ENCODE measurements at regions not wholly inside any gene's neighbourhood (a gene's known extent, or its start where the extent isn't known, plus 50 kb on each side); places are given as distances from the start of the nearest gene placed in this dataset.
A peak's percentile ranks its signal among the peaks of the same experiment; 100 is the strongest.

DNA sequence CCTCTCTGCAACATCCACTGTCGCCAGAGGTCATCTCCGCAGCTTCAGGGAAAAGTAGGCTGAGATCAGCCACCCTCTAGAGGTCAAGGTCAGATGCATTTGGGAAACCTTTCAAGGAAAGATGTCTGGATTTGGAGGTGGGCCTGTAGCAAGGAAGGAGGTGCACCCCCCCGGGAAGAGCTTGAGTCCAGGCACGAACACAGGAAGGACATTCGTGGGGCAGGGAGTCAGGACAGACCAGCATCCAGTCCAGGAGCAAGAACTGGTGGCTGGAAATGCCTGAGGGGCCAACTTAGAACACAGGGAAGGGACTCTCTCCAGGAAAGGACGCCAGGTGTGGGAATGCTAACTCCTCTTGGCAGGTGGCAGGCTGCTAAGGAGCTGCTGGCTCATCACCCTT is 614.1 kb upstream of the MGMT start:
- Histone ChIP-seq H3K9me3 (no peaks in the 10 kb centered on the region), H3K27ac (no peak overlapping the region), H3K4me3 (no peak overlapping the region), H3K4me1 (peaks cover 22% of the 10 kb centered on the region), H3K36me3 (no peaks in the 10 kb centered on the region), H3K27me3 (no peaks in the 10 kb centered on the region)
- TF ChIP-seq POLR2A (IDR thresholded peaks at IDR 0.05) (no peak), POLR2AphosphoS5 (IDR thresholded peaks at IDR 0.05; ENCODE audit: insufficient read depth in 1 of 2, low read depth in 1 of 2) (no peak)
- TF ChIP-seq, protein P1, sequence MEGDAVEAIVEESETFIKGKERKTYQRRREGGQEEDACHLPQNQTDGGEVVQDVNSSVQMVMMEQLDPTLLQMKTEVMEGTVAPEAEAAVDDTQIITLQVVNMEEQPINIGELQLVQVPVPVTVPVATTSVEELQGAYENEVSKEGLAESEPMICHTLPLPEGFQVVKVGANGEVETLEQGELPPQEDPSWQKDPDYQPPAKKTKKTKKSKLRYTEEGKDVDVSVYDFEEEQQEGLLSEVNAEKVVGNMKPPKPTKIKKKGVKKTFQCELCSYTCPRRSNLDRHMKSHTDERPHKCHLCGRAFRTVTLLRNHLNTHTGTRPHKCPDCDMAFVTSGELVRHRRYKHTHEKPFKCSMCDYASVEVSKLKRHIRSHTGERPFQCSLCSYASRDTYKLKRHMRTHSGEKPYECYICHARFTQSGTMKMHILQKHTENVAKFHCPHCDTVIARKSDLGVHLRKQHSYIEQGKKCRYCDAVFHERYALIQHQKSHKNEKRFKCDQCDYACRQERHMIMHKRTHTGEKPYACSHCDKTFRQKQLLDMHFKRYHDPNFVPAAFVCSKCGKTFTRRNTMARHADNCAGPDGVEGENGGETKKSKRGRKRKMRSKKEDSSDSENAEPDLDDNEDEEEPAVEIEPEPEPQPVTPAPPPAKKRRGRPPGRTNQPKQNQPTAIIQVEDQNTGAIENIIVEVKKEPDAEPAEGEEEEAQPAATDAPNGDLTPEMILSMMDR (IDR thresholded peaks at IDR 0.05): no peak
- DNase-seq (ENCODE audit: extremely low spot score in 2 of 2): peak in 1 of 2 donors; percentile 67
- intact Hi-C loops (cut with DNase I): no loop called here

DNA sequence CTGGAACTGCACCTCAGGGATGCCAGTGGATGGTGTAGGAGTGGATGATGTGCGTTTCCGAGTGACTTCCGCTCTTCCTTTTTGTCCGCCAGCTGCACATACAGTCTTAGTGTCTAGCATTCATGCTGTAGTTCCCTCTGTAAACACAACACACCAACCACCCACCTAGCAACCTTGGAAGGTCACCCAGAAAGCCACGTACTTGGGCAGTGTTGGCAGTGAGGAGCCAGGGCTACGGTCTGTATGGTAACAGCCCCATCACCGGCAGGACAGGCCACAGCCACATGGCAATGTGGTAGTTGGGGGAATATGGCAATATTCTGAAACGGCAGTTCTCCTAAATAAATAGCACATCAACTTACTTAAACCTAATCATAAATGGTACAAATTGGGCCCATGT is 613.5 kb upstream of the MGMT start:
- H3K27ac ChIP-seq: no peak overlapping the region
- intact Hi-C loops (cut with DNase I): no loop called here

DNA sequence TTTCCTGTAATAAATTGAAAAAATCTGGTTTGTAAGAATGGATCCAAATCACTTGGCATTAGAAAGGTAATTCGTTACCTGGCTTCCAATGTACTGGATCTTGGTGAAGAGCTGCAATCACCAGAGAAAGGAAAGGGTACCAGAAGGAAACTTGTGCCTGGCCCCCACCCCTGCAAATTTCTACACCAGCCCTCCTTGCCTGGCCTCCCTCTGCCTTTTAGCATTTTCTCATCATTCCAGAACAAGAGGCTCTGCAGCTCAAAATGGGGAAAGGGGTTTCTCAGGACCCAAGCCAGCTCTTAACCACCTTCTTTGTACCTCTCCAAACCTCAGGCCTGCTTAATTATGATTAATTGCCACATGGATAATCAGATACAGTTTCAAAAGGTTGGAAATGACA is 612.8 kb upstream of the MGMT start:
- no peak for DNase-seq (ENCODE audit: extremely low spot score in 2 of 2)
- Histone ChIP-seq H3K9me3 (no peaks in the 10 kb centered on the region), H3K4me3 (no peak overlapping the region), H3K36me3 (no peaks in the 10 kb centered on the region), H3K27me3 (no peaks in the 10 kb centered on the region), H3K27ac (no peak overlapping the region), H3K4me1 (peaks cover 22% of the 10 kb centered on the region)
- intact Hi-C loops (cut with DNase I): no loop called here
- TF ChIP-seq POLR2AphosphoS5 (IDR thresholded peaks at IDR 0.05; ENCODE audit: insufficient read depth in 1 of 2, low read depth in 1 of 2) (no peak), POLR2A (IDR thresholded peaks at IDR 0.05) (no peak)
- TF ChIP-seq, protein P1 (IDR thresholded peaks at IDR 0.05): no peak

More for the DNA sequence above, 613.5 kb upstream of the MGMT start:
- Histone ChIP-seq H3K4me3 (no peak overlapping the region), H3K27me3 (no peaks in the 10 kb centered on the region), H3K9me3 (no peaks in the 10 kb centered on the region), H3K4me1 (peaks cover 22% of the 10 kb centered on the region), H3K36me3 (no peaks in the 10 kb centered on the region)
- TF ChIP-seq, protein P1 (IDR thresholded peaks at IDR 0.05): no peak
- no peak for TF ChIP-seq POLR2AphosphoS5 (IDR thresholded peaks at IDR 0.05; ENCODE audit: insufficient read depth in 1 of 2, low read depth in 1 of 2)
- no peak for TF ChIP-seq POLR2A (IDR thresholded peaks at IDR 0.05)
- peak in 1 of 2 donors; percentile 62 for DNase-seq (ENCODE audit: extremely low spot score in 2 of 2)

DNA sequence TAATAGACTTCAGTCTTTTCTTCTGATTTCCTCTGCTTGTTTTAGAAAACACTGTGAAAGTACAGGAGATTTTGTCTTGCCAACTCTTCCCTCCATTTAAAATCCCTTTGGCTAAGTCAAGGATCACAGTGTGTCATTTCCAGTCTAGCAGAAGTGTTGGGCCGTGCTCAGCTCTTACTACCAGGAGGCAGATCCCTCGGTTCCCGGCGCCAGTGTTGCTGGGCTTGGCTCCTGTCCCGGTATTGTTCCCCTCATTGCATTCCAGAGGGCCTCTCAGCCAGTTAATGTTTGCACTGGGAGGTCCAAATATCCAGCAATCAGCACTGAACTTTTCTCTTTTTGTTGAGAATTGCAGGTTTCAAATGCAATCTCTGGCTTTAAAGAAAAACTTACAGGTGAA is 612.1 kb upstream of the MGMT start:
- DNase-seq (ENCODE audit: extremely low spot score in 2 of 2): peak in 1 of 2 donors; percentile 85
- intact Hi-C loops (cut with DNase I): no loop called here
- H3K27ac ChIP-seq: no peak overlapping the region

More for the DNA sequence above, 612.1 kb upstream of the MGMT start:
- no peaks in the 10 kb centered on the region for H3K9me3 ChIP-seq
- H3K36me3 ChIP-seq: no peaks in the 10 kb centered on the region
- H3K27me3 ChIP-seq: no peaks in the 10 kb centered on the region
- peak in 1 of 2 donors; percentile 66 for TF ChIP-seq POLR2AphosphoS5 (IDR thresholded peaks at IDR 0.05; ENCODE audit: insufficient read depth in 1 of 2, low read depth in 1 of 2)
- TF ChIP-seq, protein P1 (IDR thresholded peaks at IDR 0.05): no peak
- peaks cover 22% of the 10 kb centered on the region for H3K4me1 ChIP-seq
- H3K4me3 ChIP-seq: no peak overlapping the region
